WTC11 (cell line): ENCODE measurements at regions not wholly inside any gene's neighbourhood (a gene's known extent, or its start where the extent isn't known, plus 50 kb on each side); places are given as distances from the start of the nearest gene placed in this dataset.

Experiments
- CTCF ChIP-seq: fragments of 200-600 bp; IDR thresholded peaks from 2 replicates; pipeline ENCODE4 v1.8.0; 2022; ENCODE audit warnings: antibody characterized with exemption
- ESRRA ChIP-seq: sonication (generic); formaldehyde crosslinking; IDR thresholded peaks from 2 replicates; pipeline ENCODE4 v1.8.1; 2022; ENCODE audit warnings: mild to moderate bottlenecking, missing genetic modification reagents, borderline replicate concordance
- ETV6 ChIP-seq: sonication (generic); formaldehyde crosslinking; IDR thresholded peaks from 2 replicates; pipeline ENCODE4 v1.8.1; 2022; ENCODE audit warnings: mild to moderate bottlenecking, missing genetic modification reagents
- IRF2 ChIP-seq: sonication (generic); formaldehyde crosslinking; IDR thresholded peaks from 2 replicates; pipeline ENCODE4 v1.8.0; 2022; ENCODE audit warnings: low read depth, missing genetic modification reagents, borderline replicate concordance
- MAX ChIP-seq: sonication (generic); formaldehyde crosslinking; IDR thresholded peaks from 2 replicates; pipeline ENCODE4 v1.8.0; 2022; ENCODE audit warnings: mild to moderate bottlenecking, missing genetic modification reagents

- TF ChIP-seq CTCF, result no peak
- TF ChIP-seq MAX (CRISPR knock-in tag), result no peak
- TF ChIP-seq ETV6 (CRISPR knock-in tag), result no peak
- TF ChIP-seq IRF2 (CRISPR knock-in tag), result no peak
- no peak for TF ChIP-seq ESRRA (CRISPR knock-in tag)
These were observed 477.6 kb downstream of the PTPRC start for GRCh38 chr1:199116488-199116887.
